Subcutaneous abdominal adipose tissue (tissue), 5 donors: ENCODE measurements at regions not wholly inside any gene's neighbourhood (a gene's known extent, or its start where the extent isn't known, plus 50 kb on each side); places are given as distances from the start of the nearest gene placed in this dataset.

Experiments
- H3K27ac ChIP-seq: one replicate; pipeline ENCODE4 v1.7.0; 2013; ENCODE audit warnings: low read depth, mild to moderate bottlenecking, inconsistent platforms, low read length, moderate library complexity
- H3K27me3 ChIP-seq, 5 donors: one replicate each; pipeline ENCODE4 v1.7.0; 2013; ENCODE audit warnings: low read length in 5 of 5, inconsistent platforms in 1 of 5; ENCODE audit not compliant: control insufficient read depth in 5 of 5, insufficient read depth in 4 of 5
- H3K36me3 ChIP-seq, 5 donors: one replicate each; pipeline ENCODE4 v1.7.0; 2013; ENCODE audit warnings: low read length in 5 of 5; ENCODE audit not compliant: control insufficient read depth in 5 of 5, insufficient read depth in 5 of 5
- H3K4me1 ChIP-seq, 5 donors: one replicate each; pipeline ENCODE4 v1.7.0; 2013; ENCODE audit warnings: low read length in 5 of 5, mild to moderate bottlenecking in 3 of 5, moderate library complexity in 1 of 5; ENCODE audit not compliant: control insufficient read depth in 5 of 5, insufficient read depth in 5 of 5
- H3K4me3 ChIP-seq, 5 donors: one replicate each; pipeline ENCODE4 v1.7.0; 2013; ENCODE audit warnings: low read length in 5 of 5, low read depth in 1 of 5
- H3K9ac ChIP-seq, 5 donors: one replicate each; pipeline ENCODE4 v1.7.0; 2013; ENCODE audit warnings: low read length in 5 of 5, mild to moderate bottlenecking in 4 of 5, moderate library complexity in 3 of 5
- H3K9me3 ChIP-seq, 5 donors: one replicate each; pipeline ENCODE4 v1.7.0; 2013; ENCODE audit warnings: low read length in 5 of 5; ENCODE audit not compliant: control insufficient read depth in 5 of 5
- donor health status: healthy.
- donor health status: healthy.
- donor health status: healthy.
- donor health status: healthy.
- donor health status: healthy.

GRCh38 chr6:56841381-56841749, 113.5 kb upstream of the BEND6 start:
- peak overlapping the region in 3 of 5 donors; percentile 16 to 54 (median 25) for H3K4me3 ChIP-seq
- H3K9me3 ChIP-seq: no peaks in the 10 kb centered on the region
- H3K27me3 ChIP-seq: no peaks in the 10 kb centered on the region
- H3K9ac ChIP-seq: peak overlapping the region in 2 of 5 donors; percentile 57 to 59
- peaks cover 0 to 49% (median 38%) of the 10 kb centered on the region in 5 donors for H3K4me1 ChIP-seq
- H3K36me3 ChIP-seq: no peaks in the 10 kb centered on the region
- peak overlapping the region; percentile 60 for H3K27ac ChIP-seq

GRCh38 chr6:56840467-56841380, 114.2 kb upstream of the BEND6 start:
- peak overlapping the region; percentile 60 for H3K27ac ChIP-seq
- no peaks in the 10 kb centered on the region for H3K27me3 ChIP-seq
- H3K36me3 ChIP-seq: no peaks in the 10 kb centered on the region
- H3K9me3 ChIP-seq: no peaks in the 10 kb centered on the region
- peak overlapping the region in 3 of 5 donors; percentile 16 to 54 (median 25) for H3K4me3 ChIP-seq
- peak overlapping the region in 2 of 5 donors; percentile 57 to 59 for H3K9ac ChIP-seq
- H3K4me1 ChIP-seq: peaks cover 0 to 49% (median 38%) of the 10 kb centered on the region in 5 donors

DNA sequence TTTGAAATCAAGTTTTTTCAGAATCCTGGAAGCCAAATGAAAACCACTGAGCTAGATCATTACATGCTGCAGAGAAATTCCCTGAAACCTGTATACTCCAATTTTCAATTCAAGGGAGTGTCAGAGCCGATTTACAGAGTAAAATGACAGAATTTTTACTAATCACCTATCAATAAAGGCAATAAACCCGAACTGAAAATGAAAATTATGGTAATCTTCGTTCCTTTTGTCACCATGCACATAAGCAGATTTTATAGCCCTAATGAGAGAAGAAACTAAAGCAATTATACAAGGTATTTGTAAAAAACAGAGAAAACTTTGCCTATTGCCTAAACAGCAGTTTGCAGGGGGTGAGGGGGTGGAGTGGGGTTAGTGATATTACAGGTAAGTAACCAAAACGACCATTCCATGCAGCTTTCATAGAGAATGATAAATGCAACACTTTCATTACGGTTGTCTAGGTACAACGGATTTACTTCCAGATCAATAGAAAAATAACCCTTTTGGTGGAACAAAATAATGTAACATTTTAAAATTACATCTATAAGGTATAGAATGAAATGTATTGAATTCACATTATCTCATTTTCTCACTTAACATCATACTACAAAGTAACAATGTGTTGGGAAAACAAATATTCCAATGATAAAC, 115.2 kb upstream of the BEND6 start:
- Histone ChIP-seq H3K27me3 (no peaks in the 10 kb centered on the region), H3K9me3 (no peaks in the 10 kb centered on the region), H3K9ac (no peak overlapping the region), H3K4me3 (no peak overlapping the region), H3K36me3 (no peaks in the 10 kb centered on the region), H3K4me1 (peaks cover 0 to 49% (median 38%) of the 10 kb centered on the region in 5 donors), H3K27ac (no peak overlapping the region)

- Histone ChIP-seq H3K27me3 (no peaks in the 10 kb centered on the region), H3K27ac (peak overlapping the region; percentile 38), H3K9me3 (no peaks in the 10 kb centered on the region), H3K9ac (peak overlapping the region in 1 of 5 donors; percentile 39), H3K36me3 (no peaks in the 10 kb centered on the region), H3K4me1 (peaks cover 0 to 47% (median 38%) of the 10 kb centered on the region in 5 donors), H3K4me3 (peak overlapping the region in 1 of 5 donors; percentile 48)
Observed at GRCh38 chr6:56838965-56839364, 115.9 kb upstream of the BEND6 start.

DNA sequence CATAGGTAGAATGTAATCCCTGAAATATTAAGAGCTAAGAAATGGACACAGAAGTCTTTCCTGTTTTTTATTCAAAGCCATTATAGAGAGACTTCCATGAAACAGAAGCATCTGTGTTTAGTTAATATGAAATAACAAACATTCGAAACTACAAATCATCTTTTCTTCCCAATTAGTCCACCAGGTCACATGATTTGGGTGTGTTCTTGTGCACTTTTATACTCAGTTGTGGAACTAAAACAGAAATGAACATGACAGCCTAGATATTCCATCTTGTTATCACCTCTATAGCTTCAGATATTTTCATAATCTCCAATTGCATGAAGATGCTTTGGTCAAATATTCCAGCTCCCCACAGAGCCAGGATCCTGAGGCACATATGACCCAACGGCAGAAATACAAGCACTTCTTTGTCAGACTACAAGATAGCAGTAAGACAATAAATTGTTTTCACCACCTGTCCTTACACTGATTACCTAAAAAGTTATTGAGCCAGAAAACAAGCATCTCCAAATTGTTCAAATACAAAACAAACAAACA, 116.8 kb upstream of the BEND6 start:
- Histone ChIP-seq H3K4me3 (no peak overlapping the region), H3K9ac (no peak overlapping the region), H3K4me1 (peaks cover 0 to 43% (median 37%) of the 10 kb centered on the region in 5 donors), H3K27ac (no peak overlapping the region), H3K9me3 (no peaks in the 10 kb centered on the region), H3K36me3 (no peaks in the 10 kb centered on the region), H3K27me3 (no peaks in the 10 kb centered on the region)

DNA sequence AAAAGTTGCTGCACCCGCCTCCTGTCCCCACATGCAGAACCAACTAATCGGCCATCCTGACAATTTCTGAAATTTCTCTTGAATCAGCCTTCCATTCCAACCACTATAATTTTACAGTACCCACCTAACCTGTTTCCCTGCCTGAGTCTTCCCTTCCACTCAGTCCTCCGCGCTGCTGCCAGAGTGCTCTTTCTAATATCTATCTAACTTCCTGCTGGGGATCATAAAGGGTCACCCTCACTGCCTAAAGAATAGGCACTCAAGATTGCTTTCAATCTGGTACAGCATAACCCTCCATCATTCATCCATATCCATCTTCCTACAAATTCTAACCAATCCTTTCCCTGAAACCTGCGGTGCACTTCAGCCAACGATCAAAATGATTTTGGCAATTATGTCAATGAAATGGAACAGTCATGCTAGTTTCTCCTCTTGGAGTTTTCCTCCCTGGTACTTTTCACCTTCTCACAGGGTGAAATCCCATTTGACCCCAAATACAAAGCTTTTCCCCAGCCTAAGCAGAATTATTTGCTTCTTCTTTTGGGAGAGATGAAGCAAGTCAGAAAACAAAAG, 117.5 kb upstream of the BEND6 start:
- Histone ChIP-seq H3K4me1 (peaks cover 0 to 36% (median 30%) of the 10 kb centered on the region in 5 donors), H3K4me3 (no peak overlapping the region), H3K9me3 (no peaks in the 10 kb centered on the region), H3K27me3 (no peaks in the 10 kb centered on the region), H3K9ac (no peak overlapping the region), H3K27ac (no peak overlapping the region), H3K36me3 (no peaks in the 10 kb centered on the region)

DNA sequence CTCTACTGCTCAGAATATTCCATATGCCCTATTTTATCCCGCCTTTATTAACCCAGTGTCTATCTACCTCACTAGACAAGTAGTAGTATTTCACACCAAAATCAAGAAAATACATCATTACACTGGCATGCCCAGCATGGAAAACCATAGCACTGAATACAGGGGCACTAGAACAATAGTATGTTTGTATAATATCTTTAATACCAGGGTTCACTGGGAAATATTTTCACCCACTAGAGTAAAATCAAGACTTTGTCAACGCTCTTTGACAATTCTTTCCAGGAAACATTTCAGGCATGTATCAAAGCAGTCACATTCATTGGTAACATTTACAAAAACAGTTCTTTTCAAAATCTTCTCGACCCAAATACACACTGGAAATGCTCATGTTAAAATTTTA, 119.3 kb upstream of the BEND6 start:
- H3K27ac ChIP-seq: no peak overlapping the region
- no peak overlapping the region for H3K4me3 ChIP-seq
- H3K4me1 ChIP-seq: peaks cover 0 to 22% (median 14%) of the 10 kb centered on the region in 5 donors
- H3K9me3 ChIP-seq: no peaks in the 10 kb centered on the region
- H3K9ac ChIP-seq: no peak overlapping the region
- H3K36me3 ChIP-seq: no peaks in the 10 kb centered on the region
- H3K27me3 ChIP-seq: no peaks in the 10 kb centered on the region

GRCh38 chr6:56833873-56834272, 121.0 kb upstream of the BEND6 start:
- H3K27ac ChIP-seq: no peak overlapping the region
- H3K9ac ChIP-seq: no peak overlapping the region
- peaks cover 0 to 8% (median 3%) of the 10 kb centered on the region in 5 donors for H3K4me1 ChIP-seq
- no peaks in the 10 kb centered on the region for H3K27me3 ChIP-seq
- no peak overlapping the region for H3K4me3 ChIP-seq
- no peaks in the 10 kb centered on the region for H3K9me3 ChIP-seq
- H3K36me3 ChIP-seq: no peaks in the 10 kb centered on the region

GRCh38 chr6:56833127-56833791, 121.6 kb upstream of the BEND6 start:
- Histone ChIP-seq H3K27me3 (no peaks in the 10 kb centered on the region), H3K9me3 (no peaks in the 10 kb centered on the region), H3K36me3 (no peaks in the 10 kb centered on the region), H3K9ac (no peak overlapping the region), H3K4me1 (peaks cover 0 to 3% (median 0%) of the 10 kb centered on the region in 5 donors), H3K4me3 (no peak overlapping the region), H3K27ac (no peak overlapping the region)
